Stimulated activated CD8-positive, alpha-beta memory T cell treated with anti-CD3 and anti-CD28 coated beads, Interleukin-12 subunit alpha, Interleukin-12 subunit beta, amount 100 ng/mL, for 24 hours (primary cell): ENCODE measurements at regions not wholly inside any gene's neighbourhood (a gene's known extent, or its start where the extent isn't known, plus 50 kb on each side); places are given as distances from the start of the nearest gene placed in this dataset.

ENCODE experiments used
- DNase-seq: peaks from one replicate; pipeline ENCODE4 v3.0.0-alpha.2; 2020; ENCODE audit errors: extremely low read depth

- no peak for DNase-seq
Measured at GRCh38 chr10:4077804-4078203, 292.8 kb upstream of the KLF6 start.

- no peak for DNase-seq
Measured at GRCh38 chr10:4076983-4077382, 292.0 kb upstream of the KLF6 start.

- DNase-seq: no peak
Measured at GRCh38 chr10:4075443-4075842, 290.4 kb upstream of the KLF6 start.

- DNase-seq: no peak
Measured at GRCh38 chr10:4074545-4075407, 289.8 kb upstream of the KLF6 start.

GRCh38 chr10:4073912-4074311, 288.9 kb upstream of the KLF6 start:
- DNase-seq: no peak

- DNase-seq: no peak
Measured at GRCh38 chr10:4070921-4071660, 286.1 kb upstream of the KLF6 start.

GRCh38 chr10:4070184-4070583, 285.2 kb upstream of the KLF6 start:
- no peak for DNase-seq

- no peak for DNase-seq
Measured at GRCh38 chr10:4069491-4069890, 284.5 kb upstream of the KLF6 start.

- DNase-seq: no peak
Measured at GRCh38 chr10:4068629-4069028, 283.6 kb upstream of the KLF6 start.

GRCh38 chr10:4067931-4068561, 283.0 kb upstream of the KLF6 start:
- DNase-seq: no peak

GRCh38 chr10:4067531-4067930, 282.5 kb upstream of the KLF6 start:
- DNase-seq: no peak

- no peak for DNase-seq
Measured at GRCh38 chr10:4066581-4067390, 281.8 kb upstream of the KLF6 start.

GRCh38 chr10:4064489-4064888, 279.5 kb upstream of the KLF6 start:
- no peak for DNase-seq

- no peak for DNase-seq
Measured at GRCh38 chr10:4063717-4064116, 278.7 kb upstream of the KLF6 start.

- no peak for DNase-seq
Measured at GRCh38 chr10:4062751-4063150, 277.7 kb upstream of the KLF6 start.

- no peak for DNase-seq
Measured at GRCh38 chr10:4062072-4062471, 277.1 kb upstream of the KLF6 start.

- no peak for DNase-seq
Measured at GRCh38 chr10:4061441-4061951, 276.5 kb upstream of the KLF6 start.

GRCh38 chr10:4059471-4060138, 274.6 kb upstream of the KLF6 start:
- DNase-seq: no peak

- no peak for DNase-seq
Measured at GRCh38 chr10:4058514-4059029, 273.6 kb upstream of the KLF6 start.

GRCh38 chr10:4057725-4058513, 272.9 kb upstream of the KLF6 start:
- DNase-seq: no peak
